GM19351 (cell line): ENCODE measurements at regions not wholly inside any gene's neighbourhood (a gene's known extent, or its start where the extent isn't known, plus 50 kb on each side); places are given as distances from the start of the nearest gene placed in this dataset.
"Not testable (repeated sequence)": the region's sequence is repeated elsewhere in the genome, so short reads cannot be mapped to it uniquely, and the experiment has no call there.

ENCODE experiments used
- ATAC-seq: cut with Tn5 transposase; IDR thresholded peaks from one replicate; pipeline ENCODE4 v1.9.1; 2021; ENCODE audit warnings: mild to moderate bottlenecking, moderate library complexity; ENCODE audit not compliant: unreplicated experiment

DNA sequence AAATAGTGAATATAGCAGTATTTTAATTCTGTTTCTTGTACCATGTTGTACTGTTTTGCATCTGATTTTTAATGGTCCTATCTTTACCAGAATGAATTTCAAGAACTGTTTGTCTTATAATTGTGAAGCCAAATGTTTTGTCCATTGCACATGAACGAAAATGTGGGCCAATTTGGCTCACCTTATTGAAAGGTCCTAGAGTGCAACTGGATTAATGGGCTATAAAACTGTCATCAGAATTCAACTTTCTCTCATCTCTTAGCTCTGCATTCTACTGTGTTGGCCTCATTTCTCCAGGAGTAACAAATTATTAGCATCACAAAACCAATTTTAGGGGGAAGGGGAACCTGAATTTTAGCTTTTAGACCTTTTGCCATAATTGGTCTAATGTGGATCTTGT is 179.4 kb upstream of the NUDT12 start:
- no peak for ATAC-seq

DNA sequence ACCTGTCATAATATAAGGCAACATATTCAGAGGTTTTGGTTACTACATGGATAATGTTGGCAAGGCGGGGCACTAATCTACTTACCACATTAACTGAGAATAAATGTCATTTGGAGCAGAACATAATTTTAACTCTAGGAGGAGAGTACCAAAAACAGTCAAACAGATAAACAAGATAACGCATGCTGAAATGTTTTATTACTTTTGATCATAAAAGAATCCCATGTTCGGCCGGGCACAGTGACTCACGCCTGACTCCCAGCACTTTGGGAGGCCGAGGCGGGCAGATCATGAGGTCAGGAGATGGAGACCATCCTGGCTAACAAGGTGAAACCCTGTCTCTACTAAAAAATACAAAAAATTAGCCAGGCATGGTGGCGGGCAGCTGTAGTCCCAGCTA is 173.8 kb upstream of the NUDT12 start:
- ATAC-seq: not testable (repeated sequence)

DNA sequence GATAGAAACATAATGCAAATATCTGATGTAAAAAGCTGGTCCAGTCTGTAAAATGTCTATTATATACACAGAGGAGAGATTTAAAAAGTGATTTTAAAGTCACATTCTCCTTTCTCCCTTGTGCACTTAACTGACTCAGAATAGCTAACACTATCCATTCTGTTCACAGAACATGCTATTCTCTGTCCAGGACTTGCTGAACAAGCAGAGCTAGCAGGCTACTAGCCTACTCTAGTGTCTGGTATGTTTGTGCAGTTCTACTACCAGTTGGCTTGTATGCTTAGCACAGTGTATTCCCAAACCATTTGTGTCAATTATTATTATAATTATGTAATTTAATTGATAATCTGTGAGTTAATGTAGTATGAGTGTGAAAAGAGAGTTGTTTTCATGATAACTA is 161.7 kb upstream of the NUDT12 start:
- no peak for ATAC-seq

DNA sequence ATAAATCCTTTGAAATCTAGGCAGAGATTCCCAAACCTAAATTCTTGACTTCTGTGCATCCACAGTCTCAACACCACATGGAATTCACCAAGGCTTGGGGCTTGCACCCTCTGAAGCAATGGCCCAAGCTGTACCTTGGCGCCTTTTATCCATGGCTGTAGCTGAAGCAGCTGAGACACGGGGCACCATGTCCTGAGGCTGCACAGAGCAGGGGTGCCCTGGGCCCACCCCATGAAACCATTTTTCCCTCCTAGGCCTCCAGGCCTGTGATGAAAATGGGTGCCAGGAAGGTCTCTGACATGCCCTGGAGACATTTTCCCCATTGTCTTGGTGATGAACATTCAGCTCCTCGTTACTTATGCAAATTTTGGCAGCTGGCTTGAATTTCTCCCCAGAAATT is 158.6 kb upstream of the NUDT12 start:
- no peak for ATAC-seq

DNA sequence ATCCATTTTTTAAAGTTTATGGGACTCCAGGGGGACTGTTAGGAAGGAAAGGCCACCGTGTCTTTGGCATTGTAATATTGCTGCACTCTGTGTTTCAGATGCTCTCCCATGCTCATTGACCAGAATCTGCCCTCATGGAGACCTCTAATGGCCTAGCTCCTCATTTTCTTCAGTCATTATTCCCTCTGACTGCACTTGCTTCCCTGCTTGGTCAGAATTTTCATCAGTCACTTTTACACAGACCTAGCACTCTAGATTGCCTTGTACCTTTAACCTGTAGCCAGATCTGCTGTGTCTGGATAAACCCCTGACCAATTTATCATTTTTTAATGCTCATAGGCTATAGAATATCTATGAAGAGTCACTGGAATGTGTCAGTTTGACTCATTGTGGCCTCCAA is 155.5 kb upstream of the NUDT12 start:
- ATAC-seq: no peak

DNA sequence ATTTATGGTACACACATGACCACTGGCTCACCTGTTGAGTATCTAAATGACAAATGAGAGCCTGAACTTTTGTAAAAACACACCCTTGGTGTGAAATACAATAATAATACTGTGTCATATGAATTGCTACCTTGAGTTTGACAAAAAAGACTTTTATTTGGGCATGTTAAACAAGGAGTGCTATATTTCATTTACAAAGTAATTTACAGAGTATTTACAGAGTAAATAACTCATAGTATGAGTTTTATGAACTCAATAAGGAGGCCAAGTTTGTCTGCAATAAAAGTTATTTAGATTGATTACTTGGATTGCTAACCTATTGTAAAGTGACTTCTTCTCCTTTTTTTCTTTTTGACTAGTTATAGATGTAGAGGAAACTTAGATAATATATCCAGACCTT is 146.0 kb upstream of the NUDT12 start:
- ATAC-seq: no peak

DNA sequence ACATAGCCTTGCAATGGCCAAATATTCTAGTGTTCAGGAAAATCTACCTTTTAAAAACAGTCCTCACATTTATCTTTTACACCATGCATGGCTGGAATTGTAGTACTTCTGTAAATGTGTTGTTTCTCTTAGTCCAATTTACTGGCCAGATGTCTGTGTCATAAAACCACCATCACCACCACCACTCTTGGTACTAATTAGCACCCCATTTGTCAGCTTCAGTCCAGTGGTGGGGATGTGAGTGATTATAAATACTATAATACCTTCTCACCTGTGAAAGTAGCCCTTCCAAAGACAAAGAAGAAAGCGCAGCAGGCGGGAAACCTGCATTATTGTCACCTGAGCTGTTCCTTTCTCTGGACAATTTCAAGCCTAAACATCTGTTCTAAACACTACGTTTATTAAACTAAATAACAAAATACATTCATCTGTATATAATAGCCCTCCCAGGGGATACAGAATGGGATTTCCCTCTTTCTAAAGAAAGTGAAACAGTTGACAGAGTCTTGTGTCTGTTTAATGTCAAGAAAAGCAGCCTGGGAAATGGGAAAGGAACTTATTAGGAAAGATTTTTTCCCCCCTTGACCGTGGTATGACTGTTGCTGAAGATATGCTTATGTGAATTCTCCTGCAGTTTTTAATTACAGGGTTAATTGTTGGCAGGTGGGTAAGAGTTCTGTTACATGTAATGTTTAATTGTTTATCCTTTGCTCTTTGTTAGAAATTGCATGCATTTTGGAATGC is 144.5 kb upstream of the NUDT12 start:
- ATAC-seq: no peak

DNA sequence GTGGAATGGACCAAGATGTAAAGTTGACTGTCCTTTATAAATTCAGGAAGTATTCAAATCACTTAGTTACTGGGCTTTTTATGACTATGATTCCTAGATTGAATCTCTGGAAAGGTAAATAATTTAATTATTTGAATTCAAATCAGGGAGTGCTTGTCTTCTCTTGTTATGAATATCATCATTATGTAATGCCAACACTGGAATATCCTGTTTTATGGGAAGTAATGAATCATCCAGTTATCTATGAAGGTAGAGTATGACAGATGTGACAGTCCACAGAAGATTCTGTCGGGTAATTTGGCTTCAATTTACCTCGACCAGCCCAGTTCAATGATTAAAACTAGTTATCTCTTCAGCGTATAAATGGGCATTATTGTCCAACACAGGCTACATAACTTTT is 141.0 kb upstream of the NUDT12 start:
- ATAC-seq: no peak

DNA sequence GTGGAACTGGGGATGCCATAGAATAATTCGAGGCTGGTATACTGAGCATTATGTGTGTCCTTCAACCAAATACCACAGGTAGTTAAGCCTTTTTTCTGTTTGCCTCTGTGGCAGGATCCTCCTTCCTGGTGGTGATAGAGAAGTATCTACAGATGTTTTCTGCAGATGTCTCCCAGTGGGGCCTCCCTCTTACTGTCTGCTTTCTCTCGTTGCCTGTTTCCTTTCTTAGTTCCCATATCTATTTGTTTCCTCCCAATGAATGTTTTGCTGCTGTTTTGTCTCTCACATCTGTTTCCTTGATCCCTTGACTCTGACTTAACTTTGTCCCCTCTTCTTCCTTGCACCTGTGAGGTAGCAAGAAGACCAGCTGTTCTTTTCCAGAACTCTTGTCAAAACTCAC is 130.9 kb upstream of the NUDT12 start:
- no peak for ATAC-seq

DNA sequence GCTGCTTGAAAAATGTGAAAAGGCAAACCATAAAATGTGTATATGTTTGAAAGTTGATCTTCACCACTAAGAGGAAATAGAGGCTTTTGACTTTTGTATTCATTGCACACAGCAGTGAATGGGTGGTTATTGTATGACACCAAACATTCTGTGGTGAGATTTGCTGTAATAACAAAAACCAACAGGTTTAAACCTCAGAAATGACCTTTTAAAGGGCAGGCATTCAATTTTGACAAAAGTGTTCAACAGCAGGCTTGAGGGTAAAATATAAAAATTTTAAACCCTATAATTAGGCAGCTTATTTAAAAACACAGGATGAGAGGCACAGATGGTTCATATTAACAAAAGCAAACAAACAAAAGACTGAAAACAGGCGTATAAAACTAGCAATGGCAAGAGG is 128.1 kb upstream of the NUDT12 start:
- ATAC-seq: no peak

DNA sequence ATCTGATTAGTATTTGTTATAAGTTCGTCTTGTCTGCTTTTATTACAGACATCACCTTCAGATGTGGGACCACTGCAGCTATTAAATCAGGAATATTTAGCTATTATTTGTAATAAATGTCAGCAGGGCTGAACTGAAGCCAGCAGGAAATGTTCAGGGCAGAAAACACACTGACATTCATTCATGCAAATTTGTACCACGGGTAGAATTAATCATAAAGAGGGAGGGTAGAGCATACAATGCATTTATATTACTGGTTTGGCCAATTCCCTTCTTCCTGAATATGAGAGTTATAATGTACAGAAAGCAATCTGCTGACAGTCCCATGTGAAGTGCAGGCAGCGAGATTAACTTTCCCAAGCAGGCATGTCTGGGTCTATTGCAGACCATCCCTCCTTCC is 117.3 kb upstream of the NUDT12 start:
- ATAC-seq: no peak

DNA sequence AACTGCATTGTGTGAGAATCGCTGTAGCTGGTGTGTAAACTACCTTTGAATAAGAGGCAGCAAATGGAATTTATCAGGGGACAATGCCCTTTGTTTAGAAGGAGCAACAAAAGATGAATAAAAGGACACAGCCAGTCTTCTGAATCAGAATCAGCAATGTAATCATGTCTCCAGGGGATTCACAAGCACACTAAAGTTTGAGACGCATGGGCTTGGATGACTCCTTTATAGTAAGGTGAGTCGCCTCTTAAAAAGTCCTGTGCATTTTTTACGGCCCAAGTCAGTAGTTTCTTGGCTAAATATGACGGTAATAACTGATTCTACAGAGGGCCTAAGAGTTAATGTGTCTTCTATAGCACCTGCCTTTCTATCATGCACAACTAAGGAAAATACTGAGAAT is 113.6 kb upstream of the NUDT12 start:
- not testable (repeated sequence) for ATAC-seq

DNA sequence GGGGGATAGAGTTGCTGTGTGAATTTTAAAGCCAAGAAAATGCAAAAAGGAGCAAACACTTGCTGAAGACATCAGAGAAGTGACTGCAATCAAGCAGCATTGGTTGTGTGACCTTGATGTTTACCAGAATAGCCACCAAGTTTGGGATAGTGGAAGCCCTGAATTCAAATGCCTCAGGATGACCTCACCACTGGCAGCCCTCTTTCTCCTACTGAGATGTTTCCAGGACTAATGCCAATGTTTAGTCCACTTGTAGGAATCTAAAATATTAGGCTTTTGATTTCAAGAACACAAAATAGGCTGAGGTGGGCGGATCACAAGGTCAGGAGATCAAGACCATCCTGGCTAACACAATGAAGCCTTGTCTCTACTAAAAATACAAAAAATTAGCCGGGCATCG is 112.2 kb upstream of the NUDT12 start:
- ATAC-seq: no peak

DNA sequence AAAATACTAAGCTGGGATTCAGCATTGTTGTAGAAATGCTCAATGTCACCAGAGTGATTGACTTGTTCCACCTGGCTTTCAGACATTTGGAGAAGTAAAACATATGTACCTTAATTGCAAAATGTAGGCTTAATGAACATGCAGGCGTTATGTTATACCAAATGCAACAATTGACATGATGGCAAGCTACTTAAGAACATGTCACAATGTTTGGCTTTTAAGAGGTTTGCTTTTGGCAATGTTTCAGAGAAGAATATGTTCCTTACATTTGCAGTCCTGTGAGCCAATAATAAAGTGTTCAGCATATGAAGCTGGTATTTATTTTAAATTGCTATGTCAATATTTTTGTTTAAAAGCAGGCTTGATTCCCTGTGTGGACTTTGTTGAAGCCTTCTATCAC is 111.7 kb upstream of the NUDT12 start:
- no peak for ATAC-seq

DNA sequence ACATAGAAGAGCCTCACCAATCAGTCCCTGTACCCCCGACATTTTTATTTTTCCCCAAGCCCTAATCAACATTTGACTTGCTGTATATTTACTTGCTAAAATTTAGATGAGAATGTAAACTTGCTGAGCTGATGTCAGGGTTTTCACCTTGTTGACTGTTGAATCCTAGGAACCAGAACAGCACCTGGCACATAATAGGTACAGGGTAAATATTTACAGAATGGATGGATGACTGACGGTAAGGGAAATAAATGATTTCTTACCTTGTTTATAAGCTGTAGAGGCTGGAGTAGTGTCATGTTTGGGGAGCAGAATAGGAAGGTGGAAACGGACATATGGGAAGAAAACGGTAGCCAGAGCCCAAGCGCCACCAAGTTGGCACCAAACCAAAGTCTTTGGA is 107.0 kb upstream of the NUDT12 start:
- no peak for ATAC-seq

DNA sequence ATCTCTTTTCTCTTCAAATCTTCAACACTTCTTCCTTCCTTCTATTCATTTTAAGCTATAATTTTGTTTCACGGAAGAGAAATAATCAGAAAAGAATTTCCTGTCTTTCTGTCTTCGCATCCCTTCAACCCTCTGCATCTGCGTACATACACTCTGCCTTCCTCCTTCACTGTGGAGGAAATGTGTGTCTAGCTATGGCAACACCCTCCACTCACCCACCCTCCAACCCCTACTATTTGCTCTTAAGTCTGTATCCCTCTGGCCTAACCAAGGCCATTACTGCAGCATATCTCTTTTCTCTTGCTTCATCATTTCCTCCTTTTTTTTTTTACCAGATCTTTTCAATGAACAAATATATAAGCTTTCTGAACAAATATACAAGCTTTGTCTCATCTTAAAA is 105.7 kb upstream of the NUDT12 start:
- ATAC-seq: no peak

DNA sequence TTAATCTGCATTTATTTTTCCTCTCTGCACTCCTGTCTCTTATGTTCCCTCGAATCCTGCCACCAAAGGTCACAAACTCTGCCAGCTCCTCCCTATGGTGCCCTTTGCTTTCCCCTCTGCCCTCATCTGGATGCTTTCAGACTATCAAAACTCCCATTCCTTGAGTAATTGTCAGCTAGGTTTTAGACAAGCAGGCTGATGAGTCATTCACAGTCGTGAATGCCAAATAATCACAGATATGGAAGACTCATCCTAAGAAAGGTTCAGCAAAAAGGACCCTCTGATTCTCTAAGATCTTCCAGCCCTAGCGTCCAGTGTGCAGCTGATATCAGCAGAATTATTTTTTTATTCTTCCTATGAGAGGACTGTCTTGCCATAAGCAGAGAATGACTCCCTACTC is 104.5 kb upstream of the NUDT12 start:
- no peak for ATAC-seq

DNA sequence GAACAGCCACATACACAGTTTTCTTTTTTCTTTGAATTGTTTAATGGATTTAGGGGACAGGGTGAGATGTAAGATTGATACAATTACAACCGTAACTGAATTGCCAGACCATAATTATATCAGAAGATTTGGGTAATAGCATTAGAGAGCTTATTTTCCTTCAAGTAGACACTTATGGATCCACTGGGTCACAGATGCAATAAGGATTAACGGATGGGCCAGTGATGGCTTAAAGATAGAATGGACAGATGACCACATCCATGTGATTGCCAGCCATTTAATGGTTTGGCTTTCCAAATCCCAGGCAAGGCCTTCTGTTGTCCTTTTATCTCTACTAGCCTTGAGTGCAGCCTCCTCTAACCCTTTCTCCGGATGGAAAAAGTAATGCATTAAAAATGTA is 94.7 kb upstream of the NUDT12 start:
- ATAC-seq: no peak

DNA sequence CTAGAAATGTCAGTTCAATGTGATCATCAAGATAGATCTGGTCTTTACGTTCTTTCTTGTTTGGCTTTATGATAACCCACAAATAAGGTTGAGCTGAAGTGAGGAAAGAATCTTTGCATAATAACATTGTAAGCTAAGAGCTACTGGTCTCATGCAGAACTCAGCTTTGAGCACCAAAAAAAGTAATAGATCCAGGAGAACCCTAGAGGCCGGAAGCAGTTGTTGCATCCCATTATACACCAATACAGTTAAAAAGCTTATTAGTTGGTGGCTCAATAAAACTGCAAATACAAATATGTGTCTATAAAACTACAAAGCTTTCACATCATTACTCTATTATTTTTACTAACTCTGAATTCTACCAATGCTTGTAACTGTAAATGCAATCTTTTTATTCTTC is 85.5 kb upstream of the NUDT12 start:
- ATAC-seq: no peak

DNA sequence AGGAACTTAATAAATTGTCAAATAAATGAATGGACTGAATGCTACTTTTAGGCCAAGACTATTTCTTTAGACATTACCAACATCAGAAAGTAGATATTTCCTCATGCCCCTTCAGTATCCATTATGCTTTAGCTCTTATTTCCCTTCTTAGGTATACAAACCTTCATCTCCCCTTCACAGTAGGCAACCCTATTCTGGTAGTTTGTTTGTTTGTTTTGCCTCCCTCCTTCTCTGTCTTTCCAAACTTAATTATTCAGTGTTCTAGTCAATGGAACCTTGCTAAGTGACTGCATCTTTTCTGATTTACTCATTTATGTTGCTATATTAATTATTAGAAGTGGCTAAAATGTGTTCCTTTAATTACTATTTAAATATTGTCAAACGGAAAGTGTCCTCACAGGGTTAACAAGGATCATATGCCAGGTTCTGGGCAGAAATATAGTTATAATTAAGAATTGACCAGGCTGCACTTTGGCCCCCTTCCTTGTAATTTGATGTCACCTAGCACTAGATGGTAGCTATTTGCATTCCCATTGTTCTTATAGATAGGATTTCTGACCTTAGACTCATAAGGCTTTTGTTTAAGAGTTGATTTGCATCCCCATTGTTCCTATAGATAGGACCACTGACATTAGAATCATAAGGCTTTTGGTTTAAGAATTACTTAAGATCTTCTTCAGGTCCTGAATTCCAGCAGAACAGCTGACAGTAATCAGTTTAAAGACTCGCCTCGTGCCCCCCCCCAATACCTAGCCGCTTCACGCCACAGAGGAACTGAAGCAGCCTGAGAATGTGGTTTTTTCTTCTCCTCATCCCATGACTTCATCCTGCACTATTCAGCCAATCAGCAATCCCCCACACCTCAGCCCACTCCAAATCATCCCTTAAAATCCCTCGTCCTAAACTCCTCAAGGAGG is 84.4 kb upstream of the NUDT12 start:
- no peak for ATAC-seq

DNA sequence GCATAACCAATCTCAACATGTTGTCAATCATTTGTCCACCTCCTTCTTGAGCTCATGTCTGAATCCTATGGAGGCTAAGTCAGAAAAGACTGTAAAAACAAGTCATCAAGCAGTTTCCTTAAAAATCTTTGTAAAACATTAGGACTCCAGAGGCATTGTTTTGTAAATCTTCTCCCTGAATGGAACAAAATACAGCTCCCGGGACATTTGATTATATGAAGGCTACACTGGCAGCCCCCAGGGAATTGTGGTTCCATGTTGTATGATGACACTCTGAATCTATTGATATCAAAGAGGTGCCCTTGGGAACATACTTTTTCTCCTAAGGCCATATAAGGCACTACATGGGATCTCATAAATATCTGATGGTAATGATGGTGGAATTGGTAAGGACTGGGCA is 83.2 kb upstream of the NUDT12 start:
- no peak for ATAC-seq

DNA sequence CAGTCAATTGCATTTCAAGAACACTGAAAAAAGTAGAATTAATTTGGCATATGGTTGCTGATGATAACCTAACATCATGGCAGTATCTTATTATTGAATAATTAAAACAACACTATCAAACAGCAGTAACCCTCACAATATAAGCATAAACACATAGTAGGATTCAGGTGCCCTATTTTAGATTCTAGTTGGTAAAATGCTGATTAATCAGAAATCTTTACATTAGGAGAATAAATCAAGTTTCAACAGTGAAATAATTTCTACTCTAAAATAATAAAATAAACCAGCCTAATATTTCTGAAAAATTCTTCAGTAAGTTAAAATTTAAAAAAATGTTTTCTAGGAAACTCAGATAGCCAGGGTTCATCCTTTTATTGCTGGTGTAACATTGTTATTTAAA is 76.4 kb upstream of the NUDT12 start:
- no peak for ATAC-seq
